Femur (tissue), 1 donor: ENCODE measurements at regions not wholly inside any gene's neighbourhood (a gene's known extent, or its start where the extent isn't known, plus 50 kb on each side); places are given as distances from the start of the nearest gene placed in this dataset.

Source experiments
- DNase-seq: peaks from one replicate; pipeline ENCODE4 v3.0.0-alpha.2; 2017

- DNase-seq = no peak
Measured at GRCh38 chr9:118529210-118529609, 825.0 kb downstream of the TLR4 start.

DNA sequence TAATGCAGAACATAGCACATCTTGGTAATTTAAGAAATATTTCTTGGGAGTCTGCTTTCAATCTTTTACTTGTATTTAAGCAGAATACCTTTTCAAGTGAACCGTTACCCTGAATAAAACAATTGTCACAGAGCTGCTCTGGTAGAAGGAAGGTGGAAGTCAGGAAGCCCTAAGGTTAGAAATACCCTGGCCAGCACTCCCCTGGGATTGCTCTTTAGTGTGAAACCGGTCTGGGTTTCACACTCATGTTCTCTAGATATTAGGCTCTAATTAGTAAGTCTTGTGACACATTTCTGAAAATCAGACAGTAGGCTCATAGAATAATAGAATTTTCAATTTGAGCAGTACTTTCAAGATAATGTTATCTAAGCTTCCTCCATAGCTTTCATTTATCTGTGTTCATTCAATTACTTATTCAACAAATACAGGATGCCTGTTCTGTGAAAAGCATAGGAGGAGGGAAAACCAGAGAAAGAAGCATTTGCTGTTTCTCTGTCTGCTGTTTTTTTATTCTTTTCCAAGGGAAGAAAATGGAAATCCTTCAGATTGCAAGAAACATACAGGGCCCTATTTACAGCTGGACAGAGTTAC is 825.5 kb downstream of the TLR4 start:
- no peak for DNase-seq

DNA sequence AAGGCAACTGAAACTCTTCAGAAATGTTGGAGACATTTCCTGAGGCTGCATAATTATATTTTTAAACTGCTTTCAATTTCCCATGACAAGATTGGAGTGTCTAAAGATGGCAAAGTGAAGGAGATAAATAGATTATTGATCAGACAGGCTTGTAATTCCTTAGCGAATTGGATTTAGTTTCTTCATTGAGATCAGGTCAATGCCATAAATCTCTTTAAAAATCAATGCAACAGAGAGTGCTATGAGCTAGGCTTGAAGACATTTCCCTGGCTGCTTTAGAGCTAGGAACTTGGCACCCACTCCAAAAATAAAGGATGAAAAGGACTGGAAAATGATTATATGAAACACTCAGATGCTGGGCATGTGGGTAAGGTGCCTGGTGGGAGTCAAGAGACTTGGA is 828.4 kb downstream of the TLR4 start:
- DNase-seq = no peak

- DNase-seq = no peak
Measured at GRCh38 chr9:118533101-118533500, 828.9 kb downstream of the TLR4 start.

DNA sequence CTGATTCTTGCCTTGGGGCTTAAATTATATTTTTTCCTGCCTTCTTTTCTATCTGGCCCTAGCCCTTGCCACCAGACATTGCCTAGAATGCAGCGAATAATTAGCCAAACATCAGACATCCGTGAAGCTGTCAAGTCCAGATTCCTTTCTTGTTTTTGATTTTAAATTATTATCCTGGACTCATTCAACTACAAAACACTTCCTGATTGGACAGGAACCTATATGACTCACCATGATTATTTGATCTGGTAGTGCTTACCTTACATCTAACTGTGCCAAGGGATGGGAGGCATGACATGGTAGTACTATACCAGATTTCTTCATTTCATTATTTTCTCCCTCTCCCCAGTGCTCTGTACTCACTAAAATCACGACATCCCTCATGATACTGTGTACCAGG is 829.6 kb downstream of the TLR4 start:
- DNase-seq = no peak

DNA sequence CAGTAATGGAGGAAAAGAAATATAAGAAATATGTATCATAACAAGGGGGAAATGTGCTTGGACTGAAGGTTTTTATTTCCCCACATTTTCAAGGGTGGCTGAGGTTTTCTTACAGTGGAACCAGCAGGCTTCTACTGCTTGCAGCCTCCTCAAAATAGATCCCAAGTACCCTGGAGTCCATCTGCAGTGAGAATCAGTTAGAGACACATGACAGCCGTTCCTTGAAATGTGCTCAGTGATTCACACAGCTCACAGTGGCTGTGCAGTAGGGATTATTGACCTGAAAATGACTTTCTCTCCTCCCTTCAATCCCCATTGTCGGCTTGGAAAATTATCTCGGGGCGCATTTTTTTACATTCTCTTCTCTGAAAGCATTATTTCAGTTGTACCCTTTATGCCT is 832.0 kb downstream of the TLR4 start:
- DNase-seq = no peak

DNA sequence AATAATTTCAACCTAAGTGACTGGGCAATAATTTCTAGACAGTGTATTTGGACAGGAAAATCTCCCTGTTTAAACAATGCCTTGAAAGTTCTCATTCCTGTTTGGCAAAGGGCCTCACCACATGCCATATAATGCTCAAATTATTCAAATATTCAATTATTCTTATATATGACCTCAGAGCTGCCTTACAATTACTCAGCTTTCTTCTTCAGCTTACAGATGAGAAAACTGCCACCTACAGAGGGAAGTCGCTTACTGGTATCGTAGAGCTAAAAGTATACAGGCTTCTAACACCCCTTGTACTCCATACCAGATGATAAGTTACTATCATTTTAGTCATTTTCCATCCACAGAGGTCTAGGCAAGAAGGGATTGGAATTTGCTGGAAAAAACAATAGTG is 830.3 kb downstream of the BRINP1 start:
- no peak for DNase-seq

- DNase-seq = no peak
Measured at GRCh38 chr9:118553465-118553864, 815.8 kb downstream of the BRINP1 start.

- no peak for DNase-seq
Measured at GRCh38 chr9:118554987-118555386, 814.2 kb downstream of the BRINP1 start.

- no peak for DNase-seq
Measured at GRCh38 chr9:118558026-118558425, 811.2 kb downstream of the BRINP1 start.

GRCh38 chr9:118558891-118559290 is 810.3 kb downstream of the BRINP1 start:
- no peak for DNase-seq

DNA sequence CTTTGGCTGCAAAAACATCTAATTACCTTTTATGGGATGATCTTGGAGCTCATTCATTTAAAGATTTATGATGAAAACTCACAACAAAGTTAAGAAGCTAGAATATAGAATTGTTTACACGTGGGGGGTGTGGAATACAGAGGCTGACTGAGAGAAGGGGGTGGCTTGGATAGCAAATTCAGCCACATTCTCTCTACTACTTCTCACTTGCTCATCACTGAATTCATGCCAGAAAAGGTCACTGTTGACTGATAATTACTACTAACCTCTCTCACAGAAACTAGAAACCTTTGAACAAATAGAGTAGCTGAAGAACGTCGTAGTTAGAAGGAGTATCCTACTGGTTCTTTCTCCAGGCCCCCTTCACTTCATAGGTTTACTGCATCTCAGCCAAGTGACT is 808.2 kb downstream of the BRINP1 start:
- no peak for DNase-seq

DNA sequence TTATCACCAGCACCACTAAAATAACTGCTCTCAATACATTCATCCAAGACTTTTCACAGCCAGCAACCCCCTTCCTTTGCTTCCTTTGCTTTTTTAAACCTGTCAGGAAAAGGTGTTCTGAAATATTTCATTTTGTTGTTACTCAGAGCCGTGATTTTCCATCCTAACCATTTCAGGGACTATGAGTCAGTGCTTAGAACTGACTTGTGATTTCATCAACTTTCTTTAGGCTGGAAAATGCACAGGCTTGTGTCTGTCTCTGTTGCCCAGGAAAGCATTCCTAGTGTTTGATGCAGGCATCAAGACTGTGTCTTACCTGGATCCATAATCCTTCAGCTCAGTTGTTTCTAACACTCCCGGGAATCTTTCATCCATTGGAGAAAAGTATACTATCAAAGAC is 805.6 kb downstream of the BRINP1 start:
- no peak for DNase-seq

DNA sequence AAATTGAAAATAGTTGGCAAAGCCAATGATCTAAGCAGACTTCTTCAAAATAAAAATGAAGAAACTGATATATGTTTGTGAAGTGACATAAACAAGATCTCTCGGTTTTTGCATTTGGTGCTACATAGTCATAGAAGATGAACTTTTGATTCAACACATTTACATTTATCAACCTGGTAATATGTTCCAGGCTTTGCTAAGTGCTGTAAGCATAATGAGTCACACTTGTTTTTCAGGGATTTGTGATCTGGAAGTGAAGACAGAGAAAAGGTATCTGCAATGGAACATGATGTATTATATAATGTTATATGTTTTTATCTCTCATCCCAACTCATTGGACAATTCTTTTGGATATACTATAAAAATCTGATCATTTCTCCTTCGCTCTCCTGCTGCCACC is 801.4 kb downstream of the BRINP1 start:
- DNase-seq = no peak

DNA sequence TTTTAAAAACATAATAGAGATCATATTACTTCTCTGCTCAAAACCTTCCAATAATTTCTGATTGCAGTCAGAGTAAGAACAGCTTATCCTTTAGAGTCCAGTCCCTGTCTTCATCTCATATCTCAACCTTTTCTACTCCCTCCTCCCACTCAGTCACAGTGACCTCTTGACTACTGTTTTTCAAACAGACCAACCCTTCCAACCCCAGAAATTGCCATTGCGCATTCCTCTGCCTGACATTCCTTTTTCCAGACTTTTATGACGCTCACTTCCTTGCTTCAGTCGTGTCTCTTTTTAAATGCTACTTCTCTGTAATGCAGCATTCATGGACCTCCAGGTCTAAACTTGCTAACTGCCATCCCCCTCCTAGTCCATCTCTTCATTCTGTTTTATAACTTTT is 800.5 kb downstream of the BRINP1 start:
- no peak for DNase-seq

GRCh38 chr9:118569148-118569547 is 800.1 kb downstream of the BRINP1 start:
- DNase-seq = no peak

GRCh38 chr9:118570066-118570465 is 799.2 kb downstream of the BRINP1 start:
- DNase-seq = no peak

DNA sequence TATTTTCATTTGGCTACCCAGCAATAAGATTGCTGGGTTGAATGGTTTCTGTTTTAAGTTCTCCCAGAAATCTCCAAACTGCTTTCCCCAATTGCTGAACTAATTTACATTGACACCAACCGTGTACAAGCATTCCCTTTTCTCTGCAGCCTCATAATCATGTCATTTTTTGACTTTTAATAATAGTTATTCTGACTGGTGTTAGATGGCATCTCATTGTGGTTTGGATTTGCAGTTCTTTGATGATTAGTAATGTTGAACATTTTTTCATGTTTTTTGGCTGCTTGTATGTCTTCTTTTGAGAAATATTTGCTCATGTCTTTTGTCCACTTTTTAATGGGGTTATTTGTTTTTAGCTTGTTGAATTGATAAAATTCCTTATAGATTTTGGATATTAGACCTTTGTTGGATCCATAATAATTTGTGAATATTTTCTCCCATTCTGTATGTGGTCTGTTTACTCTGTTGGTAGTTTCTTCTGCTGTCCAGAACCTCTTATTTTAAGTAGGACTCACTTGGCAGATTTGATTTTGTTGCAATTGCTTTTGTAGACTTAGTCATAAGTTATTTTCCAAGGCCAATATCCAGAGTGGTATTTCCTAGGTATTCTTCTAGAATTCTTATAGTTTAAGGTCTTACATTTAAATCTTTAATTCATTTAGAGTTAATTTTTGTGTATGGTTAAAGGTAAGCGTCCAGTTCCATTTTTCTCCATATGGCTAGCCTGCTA is 793.7 kb downstream of the BRINP1 start:
- no peak for DNase-seq

DNA sequence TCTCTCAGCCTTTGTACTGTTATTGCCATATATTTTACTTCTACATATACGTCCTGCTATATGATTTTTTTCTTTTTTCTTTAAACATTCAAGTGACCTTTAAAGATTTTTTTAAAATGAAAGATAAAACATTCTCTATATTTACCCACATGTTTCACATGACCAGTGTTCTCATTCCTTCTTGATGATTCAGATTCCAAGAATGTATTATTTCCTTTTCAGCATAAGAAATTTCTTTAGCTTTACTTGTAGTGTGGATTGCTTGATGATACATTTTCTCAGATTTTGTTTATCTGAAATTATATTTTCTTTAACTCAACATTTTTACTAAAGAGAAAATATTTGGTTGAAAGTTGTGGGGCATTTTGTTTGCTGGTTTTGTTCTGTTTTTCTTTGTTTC is 792.1 kb downstream of the BRINP1 start:
- no peak for DNase-seq

DNA sequence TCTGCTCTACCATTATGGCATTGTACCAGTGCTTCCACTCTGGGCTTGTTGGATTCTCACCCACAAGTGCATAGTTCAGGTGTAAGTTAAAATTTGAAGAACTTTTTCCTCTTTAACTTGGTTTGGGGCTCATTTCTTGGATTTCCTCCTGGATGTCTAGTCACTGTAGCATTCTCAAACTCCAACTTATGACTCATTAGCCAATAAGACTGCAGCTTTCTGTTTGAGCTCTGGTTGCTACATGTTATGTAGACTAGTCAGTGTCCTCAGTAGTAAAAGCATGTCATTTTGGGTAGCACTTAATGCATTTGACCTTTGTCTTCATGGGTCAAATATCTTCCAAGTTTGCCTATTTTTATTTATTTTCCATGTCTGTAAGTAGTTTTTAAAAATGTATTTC is 790.8 kb downstream of the BRINP1 start:
- no peak for DNase-seq

DNA sequence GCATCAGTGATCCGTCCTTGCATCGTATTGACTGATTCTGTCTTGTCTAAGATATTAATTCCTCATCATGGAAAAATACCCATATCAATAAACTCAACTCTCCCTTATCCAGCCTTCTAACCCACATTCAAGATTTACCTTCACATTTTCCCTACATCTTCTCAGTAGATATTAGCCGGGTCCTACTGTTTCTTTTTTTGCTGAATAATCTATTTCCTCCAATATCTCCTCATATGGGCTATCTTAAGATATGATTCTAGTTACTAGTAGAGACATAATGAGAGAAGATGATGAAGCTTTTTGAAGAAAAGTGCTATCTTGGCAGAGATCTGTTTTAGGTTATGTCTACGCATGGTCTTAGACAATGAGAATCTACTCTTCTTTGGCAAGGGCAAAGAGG is 785.8 kb downstream of the BRINP1 start:
- DNase-seq = no peak

GRCh38 chr9:118586978-118587377 is 782.3 kb downstream of the BRINP1 start:
- DNase-seq = no peak

DNA sequence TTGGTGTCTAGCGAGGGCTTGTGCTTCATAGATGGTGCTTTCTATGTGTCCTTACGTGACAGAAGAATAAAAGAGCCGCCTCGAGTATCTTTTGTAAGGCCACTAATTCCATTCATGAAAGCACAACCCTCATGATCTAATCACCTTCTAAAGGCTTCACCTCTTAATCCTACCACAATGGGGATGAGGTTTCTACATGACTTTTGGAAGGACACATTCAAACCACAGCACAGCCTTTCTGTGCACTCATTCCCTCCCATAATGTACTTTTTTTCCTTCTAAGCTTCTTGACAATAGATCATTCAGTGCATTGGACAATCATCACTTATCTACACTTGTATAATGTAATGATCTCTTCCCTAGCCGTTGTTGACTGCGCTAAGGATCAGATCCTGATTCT is 774.8 kb downstream of the BRINP1 start:
- no peak for DNase-seq

DNA sequence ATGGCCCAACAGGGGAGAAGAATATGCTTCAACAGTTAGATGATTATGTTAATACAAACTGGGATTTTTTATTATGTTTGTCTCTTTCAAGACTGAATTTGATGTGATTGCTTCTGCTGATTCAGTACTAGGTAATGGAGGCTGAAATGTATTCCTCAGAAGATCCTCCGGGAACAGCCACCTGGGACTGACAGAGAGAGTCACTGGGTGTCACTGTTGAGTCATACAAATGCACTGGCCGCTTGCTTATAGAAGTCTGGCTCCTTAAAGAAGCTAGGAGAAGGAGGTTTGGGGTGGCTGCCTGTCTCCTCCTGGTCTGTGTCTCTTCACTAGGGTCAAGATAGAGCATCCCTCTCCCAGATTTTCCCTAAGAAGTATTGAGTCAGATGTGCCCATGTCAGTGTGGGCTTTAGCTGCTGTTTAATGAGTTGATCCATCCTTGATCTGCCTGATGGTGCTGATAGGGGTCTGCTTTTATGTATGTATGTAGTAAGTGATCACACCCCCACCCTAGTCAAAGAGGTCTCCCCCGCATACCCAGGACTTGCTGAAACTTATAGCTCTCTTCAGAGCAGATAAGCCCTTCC is 773.4 kb downstream of the BRINP1 start:
- DNase-seq = no peak
